ENCODE measurements at regions not wholly inside any gene's neighbourhood (a gene's known extent, or its start where the extent isn't known, plus 50 kb on each side); places are given as distances from the start of the nearest gene placed in this dataset.

- Histone ChIP-seq H3K36me3 (ENCODE audit: insufficient read depth, low read length) (no peaks in the 10 kb centered on the region), H3K27me3 (ENCODE audit: insufficient read depth, low read length, poor library complexity) (no peaks in the 10 kb centered on the region)
- no peak for ATAC-seq (ENCODE audit: insufficient read depth, low read depth)
Observed at GRCh38 chr6:169159331-169159730, 94.3 kb downstream of the THBS2 start.

GRCh38 chr6:169158691-169159090, 95.0 kb downstream of the THBS2 start:
- H3K9me3 ChIP-seq (ENCODE audit: insufficient read depth, low read length, severe bottlenecking), result peaks cover 2% of the 10 kb centered on the region
- ATAC-seq (ENCODE audit: insufficient read depth, low read depth), result no peak
- no peak overlapping the region for H2AFZ ChIP-seq (ENCODE audit: low read depth, low read length)
- no peaks in the 10 kb centered on the region; the same call in 1 of the 2 replicates for H4K20me1 ChIP-seq (ENCODE audit: insufficient read depth, low read length)
- no peak overlapping the region for H3K9ac ChIP-seq (ENCODE audit: low read depth, low read length)
- TF ChIP-seq EZH2 (IDR thresholded peaks at IDR 0.05; ENCODE audit: borderline replicate concordance, low read depth, low read length, severe bottlenecking), result no peak
- no peak for TF ChIP-seq CTCF (IDR thresholded peaks at IDR 0.05; ENCODE audit: borderline replicate concordance, extremely low read depth, low read length, poor library complexity, severe bottlenecking)
- H3K36me3 ChIP-seq (ENCODE audit: insufficient read depth, low read length), result no peaks in the 10 kb centered on the region
- H3K79me2 ChIP-seq (ENCODE audit: insufficient read depth, low read length), result no peaks in the 10 kb centered on the region
- no peaks in the 10 kb centered on the region for H3K4me1 ChIP-seq (ENCODE audit: insufficient read depth, low read length)
- no peak overlapping the region for H3K4me2 ChIP-seq (ENCODE audit: insufficient read depth, low read length)
- no peak for DNase-seq
- H3K27ac ChIP-seq (ENCODE audit: low read length), result no peak overlapping the region
- no peaks in the 10 kb centered on the region for H3K27me3 ChIP-seq (ENCODE audit: insufficient read depth, low read length, poor library complexity)
- no peak overlapping the region for H3K4me3 ChIP-seq (ENCODE audit: low read depth in 1 of 2, low read length in 2 of 2)

More at GRCh38 chr6:169159331-169159730, 94.3 kb downstream of the THBS2 start:
- H3K4me2 ChIP-seq (ENCODE audit: insufficient read depth, low read length), result no peak overlapping the region
- H3K27ac ChIP-seq (ENCODE audit: low read length), result no peak overlapping the region
- DNase-seq, result no peak
- H3K4me1 ChIP-seq (ENCODE audit: insufficient read depth, low read length), result no peaks in the 10 kb centered on the region
- TF ChIP-seq EZH2 (IDR thresholded peaks at IDR 0.05; ENCODE audit: borderline replicate concordance, low read depth, low read length, severe bottlenecking) (no peak), CTCF (IDR thresholded peaks at IDR 0.05; ENCODE audit: borderline replicate concordance, extremely low read depth, low read length, poor library complexity, severe bottlenecking) (no peak)
- no peaks in the 10 kb centered on the region; the same call in 1 of the 2 replicates for H4K20me1 ChIP-seq (ENCODE audit: insufficient read depth, low read length)
- H3K79me2 ChIP-seq (ENCODE audit: insufficient read depth, low read length), result no peaks in the 10 kb centered on the region
- peaks cover 2% of the 10 kb centered on the region for H3K9me3 ChIP-seq (ENCODE audit: insufficient read depth, low read length, severe bottlenecking)
- H3K4me3 ChIP-seq (ENCODE audit: low read depth in 1 of 2, low read length in 2 of 2), result no peak overlapping the region
- H3K9ac ChIP-seq (ENCODE audit: low read depth, low read length), result no peak overlapping the region
- H2AFZ ChIP-seq (ENCODE audit: low read depth, low read length), result no peak overlapping the region

- DNase-seq, result no peak
- H2AFZ ChIP-seq (ENCODE audit: low read depth, low read length), result no peak overlapping the region
- no peak for ATAC-seq (ENCODE audit: insufficient read depth, low read depth)
- no peaks in the 10 kb centered on the region for H3K4me1 ChIP-seq (ENCODE audit: insufficient read depth, low read length)
- TF ChIP-seq CTCF (IDR thresholded peaks at IDR 0.05; ENCODE audit: borderline replicate concordance, extremely low read depth, low read length, poor library complexity, severe bottlenecking) (no peak), EZH2 (IDR thresholded peaks at IDR 0.05; ENCODE audit: borderline replicate concordance, low read depth, low read length, severe bottlenecking) (no peak)
- H3K27ac ChIP-seq (ENCODE audit: low read length), result no peak overlapping the region
- no peak overlapping the region for H3K4me2 ChIP-seq (ENCODE audit: insufficient read depth, low read length)
- no peaks in the 10 kb centered on the region; the same call in 1 of the 2 replicates for H4K20me1 ChIP-seq (ENCODE audit: insufficient read depth, low read length)
- H3K9me3 ChIP-seq (ENCODE audit: insufficient read depth, low read length, severe bottlenecking), result peaks cover 2% of the 10 kb centered on the region
- no peaks in the 10 kb centered on the region for H3K79me2 ChIP-seq (ENCODE audit: insufficient read depth, low read length)
- H3K9ac ChIP-seq (ENCODE audit: low read depth, low read length), result no peak overlapping the region
- no peaks in the 10 kb centered on the region for H3K27me3 ChIP-seq (ENCODE audit: insufficient read depth, low read length, poor library complexity)
- H3K36me3 ChIP-seq (ENCODE audit: insufficient read depth, low read length), result no peaks in the 10 kb centered on the region
- no peak overlapping the region for H3K4me3 ChIP-seq (ENCODE audit: low read depth in 1 of 2, low read length in 2 of 2)
Observed at GRCh38 chr6:169158174-169158573, 95.5 kb downstream of the THBS2 start.
